ENCODE measurements at regions not wholly inside any gene's neighbourhood (a gene's known extent, or its start where the extent isn't known, plus 50 kb on each side); places are given as distances from the start of the nearest gene placed in this dataset.

DNA sequence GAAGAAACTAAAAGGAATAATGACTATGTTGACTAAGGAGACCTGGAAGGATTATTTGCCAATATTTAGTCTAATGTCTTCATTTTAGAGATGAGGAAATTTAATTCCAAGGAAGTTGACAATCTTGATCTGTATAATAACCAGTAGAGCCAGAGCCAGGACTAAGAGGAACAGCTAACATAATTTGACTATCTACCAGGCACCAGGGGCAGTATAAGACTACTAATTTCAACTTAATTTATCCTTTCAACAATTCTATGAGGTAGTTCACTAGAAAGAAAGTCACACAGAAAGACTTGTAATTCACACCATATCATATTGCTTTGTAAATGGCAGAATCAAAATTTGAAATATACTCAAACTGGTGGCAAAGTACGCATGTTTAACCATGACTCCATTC, 273.0 kb upstream of the STXBP5 start:
- H3K9ac ChIP-seq (ENCODE audit: low read length) = no peak overlapping the region
- no peak overlapping the region for H3K4me2 ChIP-seq (replicated peaks; ENCODE audit: low read depth, low read length, poor library complexity, severe bottlenecking)
- H3K27ac ChIP-seq (ENCODE audit: low read length in 2 of 2) = no peak overlapping the region
- H4K20me1 ChIP-seq (ENCODE audit: control insufficient read depth, insufficient read depth, low read length, poor library complexity, severe bottlenecking) = no peaks in the 10 kb centered on the region
- ChIA-PET CTCF (no interaction called here), POLR2A (no interaction called here)
- H3K9me3 Mint-ChIP-seq (ENCODE audit: insufficient read depth) = no peaks in the 10 kb centered on the region
- H2AFZ ChIP-seq (ENCODE audit: insufficient read depth, low read depth, low read length, poor library complexity, severe bottlenecking) = no peak overlapping the region
- no peaks in the 10 kb centered on the region for H3K4me1 ChIP-seq (ENCODE audit: control insufficient read depth in 2 of 2, insufficient read depth in 2 of 2, low read length in 2 of 2)
- no CpG with 5 or more reads among the region's 1 CpG for WGBS (ENCODE audit: insufficient coverage)
- H3K27ac Mint-ChIP-seq = no peak overlapping the region
- no peaks in the 10 kb centered on the region for H3K27me3 ChIP-seq (replicated peaks in 1 of 4; ENCODE audit: control extremely low read depth in 1 of 4, control insufficient read depth in 3 of 4, insufficient read depth in 4 of 4, low read length in 3 of 4)
- no peak overlapping the region for H3K4me3 ChIP-seq (ENCODE audit: control extremely low read depth in 1 of 5, extremely low read depth in 1 of 5, insufficient read depth in 1 of 5, low read depth in 2 of 5, low read length in 4 of 5)
- H3K79me2 ChIP-seq (ENCODE audit: control insufficient read depth, insufficient read depth, low read length) = no peaks in the 10 kb centered on the region
- no peaks in the 10 kb centered on the region for H3K4me1 Mint-ChIP-seq
- intact Hi-C loops (cut with micrococcal nuclease) = no loop called here
- no peak for TF ChIP-seq EZH2 (IDR thresholded peaks at IDR 0.05; ENCODE audit: borderline replicate concordance, insufficient read depth, low read depth, low read length, poor library complexity, severe bottlenecking)
- TF ChIP-seq, protein P1, sequence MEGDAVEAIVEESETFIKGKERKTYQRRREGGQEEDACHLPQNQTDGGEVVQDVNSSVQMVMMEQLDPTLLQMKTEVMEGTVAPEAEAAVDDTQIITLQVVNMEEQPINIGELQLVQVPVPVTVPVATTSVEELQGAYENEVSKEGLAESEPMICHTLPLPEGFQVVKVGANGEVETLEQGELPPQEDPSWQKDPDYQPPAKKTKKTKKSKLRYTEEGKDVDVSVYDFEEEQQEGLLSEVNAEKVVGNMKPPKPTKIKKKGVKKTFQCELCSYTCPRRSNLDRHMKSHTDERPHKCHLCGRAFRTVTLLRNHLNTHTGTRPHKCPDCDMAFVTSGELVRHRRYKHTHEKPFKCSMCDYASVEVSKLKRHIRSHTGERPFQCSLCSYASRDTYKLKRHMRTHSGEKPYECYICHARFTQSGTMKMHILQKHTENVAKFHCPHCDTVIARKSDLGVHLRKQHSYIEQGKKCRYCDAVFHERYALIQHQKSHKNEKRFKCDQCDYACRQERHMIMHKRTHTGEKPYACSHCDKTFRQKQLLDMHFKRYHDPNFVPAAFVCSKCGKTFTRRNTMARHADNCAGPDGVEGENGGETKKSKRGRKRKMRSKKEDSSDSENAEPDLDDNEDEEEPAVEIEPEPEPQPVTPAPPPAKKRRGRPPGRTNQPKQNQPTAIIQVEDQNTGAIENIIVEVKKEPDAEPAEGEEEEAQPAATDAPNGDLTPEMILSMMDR (IDR thresholded peaks at IDR 0.05) = no peak
- H3K27me3 Mint-ChIP-seq = peaks cover 9% of the 10 kb centered on the region
- H3K9me3 ChIP-seq (ENCODE audit: control extremely low read depth in 1 of 3, control insufficient read depth in 2 of 3, insufficient read depth in 1 of 3, low read length in 2 of 3) = no peaks in the 10 kb centered on the region
- no peaks in the 10 kb centered on the region for H3K36me3 ChIP-seq (replicated peaks in 1 of 2; ENCODE audit: control extremely low read depth in 1 of 2, control insufficient read depth in 1 of 2, extremely low read depth in 1 of 2, insufficient read depth in 2 of 2, low read length in 1 of 2)
- H3K4me3 Mint-ChIP-seq = no peak overlapping the region
- DNase-seq (no peak), ATAC-seq (ENCODE audit: low read depth) (no peak)

DNA sequence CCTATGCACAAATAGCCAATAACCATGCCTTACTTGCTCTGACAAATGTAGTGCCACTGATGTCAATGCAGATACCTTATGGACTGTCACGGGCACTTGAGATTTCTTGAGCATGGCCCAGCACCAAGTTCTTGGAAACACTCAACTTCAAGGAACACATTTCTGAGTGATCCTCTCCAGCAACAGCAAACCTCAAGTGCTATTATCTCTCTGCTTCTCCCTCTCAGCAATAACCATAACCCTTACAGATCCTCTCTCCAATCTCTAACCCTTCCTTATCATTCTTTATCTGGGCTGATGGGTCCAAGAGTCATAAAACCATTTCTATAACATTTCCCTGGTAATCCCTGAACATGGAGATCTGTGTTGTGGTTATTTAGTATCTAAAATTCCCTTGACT, 266.9 kb upstream of the STXBP5 start:
- intact Hi-C loops (cut with micrococcal nuclease) = no loop called here
- 100% methylated on average over 1 of the region's 1 CpG for WGBS (ENCODE audit: insufficient coverage)

More for the DNA sequence above, 266.9 kb upstream of the STXBP5 start:
- Histone ChIP-seq H3K27me3 (replicated peaks in 1 of 4; ENCODE audit: control extremely low read depth in 1 of 4, control insufficient read depth in 3 of 4, insufficient read depth in 4 of 4, low read length in 3 of 4) (no peaks in the 10 kb centered on the region), H3K79me2 (ENCODE audit: control insufficient read depth, insufficient read depth, low read length) (no peaks in the 10 kb centered on the region), H4K20me1 (ENCODE audit: control insufficient read depth, insufficient read depth, low read length, poor library complexity, severe bottlenecking) (no peaks in the 10 kb centered on the region), H3K9me3 (ENCODE audit: control extremely low read depth in 1 of 3, control insufficient read depth in 2 of 3, insufficient read depth in 1 of 3, low read length in 2 of 3) (no peaks in the 10 kb centered on the region), H3K27ac (ENCODE audit: low read length in 2 of 2) (no peak overlapping the region), H3K4me2 (replicated peaks; ENCODE audit: low read depth, low read length, poor library complexity, severe bottlenecking) (no peak overlapping the region), H3K4me1 (ENCODE audit: control insufficient read depth in 2 of 2, insufficient read depth in 2 of 2, low read length in 2 of 2) (no peaks in the 10 kb centered on the region), H3K9ac (ENCODE audit: low read length) (no peak overlapping the region), H3K36me3 (replicated peaks in 1 of 2; ENCODE audit: control extremely low read depth in 1 of 2, control insufficient read depth in 1 of 2, extremely low read depth in 1 of 2, insufficient read depth in 2 of 2, low read length in 1 of 2) (no peaks in the 10 kb centered on the region), H3K4me3 (ENCODE audit: control extremely low read depth in 1 of 5, extremely low read depth in 1 of 5, insufficient read depth in 1 of 5, low read depth in 2 of 5, low read length in 4 of 5) (no peak overlapping the region), H2AFZ (ENCODE audit: insufficient read depth, low read depth, low read length, poor library complexity, severe bottlenecking) (no peak overlapping the region)
- H3K27me3 Mint-ChIP-seq = peaks cover 18% of the 10 kb centered on the region
- DNase-seq (no peak), ATAC-seq (ENCODE audit: low read depth) (no peak)
- no peak overlapping the region for H3K4me3 Mint-ChIP-seq
- no peaks in the 10 kb centered on the region for H3K9me3 Mint-ChIP-seq (ENCODE audit: insufficient read depth)
- TF ChIP-seq, protein P1 (IDR thresholded peaks at IDR 0.05) = no peak
- no peak for TF ChIP-seq EZH2 (IDR thresholded peaks at IDR 0.05; ENCODE audit: borderline replicate concordance, insufficient read depth, low read depth, low read length, poor library complexity, severe bottlenecking)
- POLR2A ChIA-PET = no interaction called here
- H3K4me1 Mint-ChIP-seq = no peaks in the 10 kb centered on the region
- CTCF ChIA-PET = no interaction called here
- H3K27ac Mint-ChIP-seq = no peak overlapping the region

Measured in B cell (primary cell).